ENCODE measurements at regions not wholly inside any gene's neighbourhood (a gene's known extent, or its start where the extent isn't known, plus 50 kb on each side); places are given as distances from the start of the nearest gene placed in this dataset.

DNA sequence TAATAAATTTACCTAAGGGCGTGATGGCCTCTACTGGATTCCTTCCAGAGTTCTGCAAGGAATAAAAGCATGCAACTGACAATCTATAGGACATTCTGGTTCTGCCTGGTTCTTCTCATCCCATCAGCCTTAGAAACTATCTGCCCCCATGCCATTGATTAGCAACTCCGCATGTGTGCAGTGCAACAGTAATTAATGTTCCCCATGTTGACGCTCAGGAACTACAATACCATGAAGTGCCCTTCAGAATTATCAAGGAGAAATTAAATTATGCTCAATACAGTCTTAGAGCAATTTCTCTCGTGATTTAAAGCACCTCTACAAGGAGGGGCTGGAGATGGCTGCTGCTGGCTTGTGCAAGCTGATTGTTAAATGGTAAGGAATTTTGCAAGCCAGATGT, 61.7 kb upstream of the MAP4K3 start:
- no peak overlapping the region for H2AFZ ChIP-seq
- no peaks in the 10 kb centered on the region for H3K36me3 ChIP-seq (ENCODE audit: low read depth)
- 86 to 92% methylated on average over 4 of the region's 4 CpGs for WGBS, 2 experiments (ENCODE audit: low coverage in 1 of 2, low lambda C conversion rate in 2 of 2, missing lambda C conversion rate in 2 of 2)
- DNase-seq: no peak
- no peak overlapping the region for H3K9ac ChIP-seq
- H3K9me3 ChIP-seq (ENCODE audit: low read depth): no peaks in the 10 kb centered on the region
- no peak overlapping the region for H3K27ac ChIP-seq
- H3K4me3 ChIP-seq: no peak overlapping the region
- no peaks in the 10 kb centered on the region for H4K20me1 ChIP-seq (ENCODE audit: insufficient read depth)
- H3K9me2 ChIP-seq (ENCODE audit: insufficient read depth): no peaks in the 10 kb centered on the region
- no peaks in the 10 kb centered on the region for H3K79me2 ChIP-seq (ENCODE audit: insufficient read depth)
- H3K4me2 ChIP-seq (ENCODE audit: unreplicated experiment): no peak overlapping the region
- H3K27me3 ChIP-seq (replicated peaks; ENCODE audit: insufficient read depth): no peaks in the 10 kb centered on the region
- H3F3A ChIP-seq (ENCODE audit: insufficient read depth): peaks cover 14% of the 10 kb centered on the region
- in situ Hi-C loops (cut with MboI): no loop called here
- no peak for TF ChIP-seq EZH2phosphoT487 (IDR thresholded peaks at IDR 0.05; ENCODE audit: insufficient read depth, low read depth)
- no peak for TF ChIP-seq EZH2 (IDR thresholded peaks at IDR 0.05; ENCODE audit: insufficient read depth, poor library complexity, severe bottlenecking)
- H3K4me1 ChIP-seq (ENCODE audit: insufficient read depth): peaks cover 41% of the 10 kb centered on the region

DNA sequence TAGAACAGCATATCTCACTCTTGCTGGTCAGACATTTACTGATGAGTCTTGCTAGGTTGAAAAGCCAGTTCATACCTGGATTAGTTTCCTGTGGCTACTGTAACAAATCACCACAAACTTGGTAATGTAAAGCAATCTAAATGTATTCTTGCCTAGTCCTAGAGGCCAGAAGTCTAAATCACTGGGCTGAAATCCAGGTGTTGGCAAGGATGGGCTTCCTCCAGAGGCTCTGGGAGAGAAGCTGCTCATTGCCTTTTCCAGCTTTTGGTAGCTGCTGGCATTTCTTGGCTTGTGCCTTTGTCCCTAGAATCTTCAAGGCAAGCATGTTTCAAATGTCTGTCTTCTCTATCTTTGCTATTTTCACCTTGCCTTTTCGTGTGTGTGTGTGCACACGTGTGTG, 62.3 kb upstream of the MAP4K3 start:
- Histone ChIP-seq H3K36me3 (ENCODE audit: low read depth) (no peaks in the 10 kb centered on the region), H3K4me1 (ENCODE audit: insufficient read depth) (peaks cover 45% of the 10 kb centered on the region), H3K79me2 (ENCODE audit: insufficient read depth) (no peaks in the 10 kb centered on the region), H3K9me2 (ENCODE audit: insufficient read depth) (no peaks in the 10 kb centered on the region), H3K9me3 (ENCODE audit: low read depth) (no peaks in the 10 kb centered on the region), H3F3A (ENCODE audit: insufficient read depth) (peaks cover 16% of the 10 kb centered on the region), H3K9ac (no peak overlapping the region), H3K27me3 (replicated peaks; ENCODE audit: insufficient read depth) (no peaks in the 10 kb centered on the region), H3K27ac (no peak overlapping the region), H2AFZ (no peak overlapping the region), H3K4me3 (no peak overlapping the region), H3K4me2 (ENCODE audit: unreplicated experiment) (no peak overlapping the region), H4K20me1 (ENCODE audit: insufficient read depth) (no peaks in the 10 kb centered on the region)
- 98 to 100% methylated on average over 2 of the region's 2 CpGs for WGBS, 2 experiments (ENCODE audit: low coverage in 1 of 2, low lambda C conversion rate in 2 of 2, missing lambda C conversion rate in 2 of 2)
- peak; percentile 54 for DNase-seq
- in situ Hi-C loops (cut with MboI): no loop called here
- TF ChIP-seq EZH2phosphoT487 (IDR thresholded peaks at IDR 0.05; ENCODE audit: insufficient read depth, low read depth): no peak
- no peak for TF ChIP-seq EZH2 (IDR thresholded peaks at IDR 0.05; ENCODE audit: insufficient read depth, poor library complexity, severe bottlenecking)

DNA sequence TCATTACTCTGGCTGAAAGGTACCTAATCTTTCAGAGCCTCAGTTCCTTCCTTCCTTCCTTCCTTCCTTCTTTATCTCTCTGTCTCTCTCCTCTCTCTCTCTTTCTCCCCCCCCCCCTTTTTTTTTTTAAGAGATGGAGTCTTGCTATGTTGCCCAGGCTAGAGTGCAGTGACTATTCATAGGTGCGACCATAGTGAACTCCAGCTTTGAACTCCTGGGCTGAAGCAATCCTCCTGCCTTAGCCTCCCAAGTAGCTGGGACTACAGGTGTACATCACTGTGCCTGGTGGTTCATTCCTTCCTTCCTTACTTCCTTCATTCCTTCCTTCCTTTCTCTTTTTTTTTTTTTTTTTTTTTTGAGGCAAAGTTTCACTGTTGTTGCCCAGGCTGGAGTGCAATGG, 64.3 kb upstream of the MAP4K3 start:
- 89 to 100% methylated on average over 1 of the region's 1 CpG for WGBS, 2 experiments (ENCODE audit: low coverage in 1 of 2, low lambda C conversion rate in 2 of 2, missing lambda C conversion rate in 2 of 2)
- Histone ChIP-seq H3K27ac (no peak overlapping the region), H3K4me1 (ENCODE audit: insufficient read depth) (peaks cover 51% of the 10 kb centered on the region), H3K36me3 (ENCODE audit: low read depth) (no peaks in the 10 kb centered on the region), H3K27me3 (replicated peaks; ENCODE audit: insufficient read depth) (no peaks in the 10 kb centered on the region), H3F3A (ENCODE audit: insufficient read depth) (peaks cover 10% of the 10 kb centered on the region), H3K9me3 (ENCODE audit: low read depth) (no peaks in the 10 kb centered on the region), H4K20me1 (ENCODE audit: insufficient read depth) (no peaks in the 10 kb centered on the region), H3K9ac (no peak overlapping the region), H3K9me2 (ENCODE audit: insufficient read depth) (no peaks in the 10 kb centered on the region), H2AFZ (no peak overlapping the region), H3K79me2 (ENCODE audit: insufficient read depth) (no peaks in the 10 kb centered on the region), H3K4me2 (ENCODE audit: unreplicated experiment) (no peak overlapping the region), H3K4me3 (no peak overlapping the region)
- no peak for TF ChIP-seq EZH2phosphoT487 (IDR thresholded peaks at IDR 0.05; ENCODE audit: insufficient read depth, low read depth)
- no peak for TF ChIP-seq EZH2 (IDR thresholded peaks at IDR 0.05; ENCODE audit: insufficient read depth, poor library complexity, severe bottlenecking)
- in situ Hi-C loops (cut with MboI): no loop called here
- no peak for DNase-seq

DNA sequence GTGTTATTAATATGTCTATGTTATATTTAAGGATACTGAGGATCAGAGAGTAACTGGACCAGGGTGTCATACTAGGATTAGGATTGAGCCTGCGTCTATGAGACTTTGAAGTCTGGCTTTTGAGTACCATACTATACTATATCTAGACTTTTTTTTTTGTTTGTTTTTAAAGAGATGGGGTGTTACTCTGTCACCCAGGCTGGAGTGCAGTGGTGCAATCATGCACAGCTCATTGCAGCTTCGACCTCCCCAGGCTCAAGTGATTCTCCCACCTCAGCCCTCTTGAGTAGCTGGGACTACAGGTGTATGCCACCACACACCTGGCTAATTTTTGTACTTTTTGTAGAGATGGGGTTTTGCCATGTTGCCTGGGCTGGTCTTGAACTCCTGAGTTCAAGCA, 66.2 kb upstream of the MAP4K3 start:
- 98 to 100% methylated on average over 2 of the region's 2 CpGs for WGBS, 2 experiments (ENCODE audit: low coverage in 1 of 2, low lambda C conversion rate in 2 of 2, missing lambda C conversion rate in 2 of 2)
- no peaks in the 10 kb centered on the region for H4K20me1 ChIP-seq (ENCODE audit: insufficient read depth)
- in situ Hi-C loops (cut with MboI): no loop called here

DNA sequence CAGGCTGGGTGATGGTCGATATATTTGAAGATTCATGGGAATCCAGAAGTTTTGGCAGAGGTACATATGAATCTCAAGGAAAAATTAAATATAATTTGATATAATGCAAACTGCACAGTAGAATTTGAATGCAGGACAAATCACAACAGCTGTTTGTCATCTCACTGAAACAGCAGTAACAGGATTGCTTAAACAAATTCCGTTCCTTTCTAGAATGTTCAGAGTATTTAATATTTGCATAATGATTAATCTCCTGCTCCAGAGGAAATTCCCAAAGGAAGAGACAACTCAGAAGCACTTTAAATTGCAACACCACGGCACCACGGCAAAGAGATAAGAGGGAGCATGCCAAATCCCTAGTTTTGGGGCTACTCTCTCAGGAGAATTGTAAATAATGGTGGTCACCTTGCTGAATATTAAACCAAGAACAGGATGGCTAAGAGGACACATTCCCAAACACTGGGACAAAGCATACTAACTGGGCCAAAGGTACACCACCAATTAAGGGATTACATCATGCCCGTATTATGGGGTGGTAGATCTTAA, 67.8 kb upstream of the MAP4K3 start:
- no peak for TF ChIP-seq EZH2 (IDR thresholded peaks at IDR 0.05; ENCODE audit: insufficient read depth, poor library complexity, severe bottlenecking)
- TF ChIP-seq EZH2phosphoT487 (IDR thresholded peaks at IDR 0.05; ENCODE audit: insufficient read depth, low read depth): no peak
- Histone ChIP-seq H3K27me3 (replicated peaks; ENCODE audit: insufficient read depth) (no peaks in the 10 kb centered on the region), H3K9me2 (ENCODE audit: insufficient read depth) (no peaks in the 10 kb centered on the region), H3K27ac (peak overlapping the region; percentile 43), H3K4me1 (ENCODE audit: insufficient read depth) (peaks cover 52% of the 10 kb centered on the region), H2AFZ (no peak overlapping the region), H3K4me2 (ENCODE audit: unreplicated experiment) (peak overlapping the region; percentile 60), H3K4me3 (peak overlapping the region; percentile 34), H3K79me2 (ENCODE audit: insufficient read depth) (no peaks in the 10 kb centered on the region), H4K20me1 (ENCODE audit: insufficient read depth) (no peaks in the 10 kb centered on the region), H3K9ac (peak overlapping the region; percentile 19; the same call in 1 of the 2 replicates), H3K9me3 (ENCODE audit: low read depth) (no peaks in the 10 kb centered on the region), H3K36me3 (ENCODE audit: low read depth) (no peaks in the 10 kb centered on the region), H3F3A (ENCODE audit: insufficient read depth) (peaks cover 10% of the 10 kb centered on the region)
- DNase-seq: peak; percentile 84
- WGBS, 2 experiments (ENCODE audit: low coverage in 1 of 2, low lambda C conversion rate in 2 of 2, missing lambda C conversion rate in 2 of 2): 10 to 11% methylated on average over 5 of the region's 5 CpGs
- in situ Hi-C loops (cut with MboI): no loop called here

More for the DNA sequence above, 66.2 kb upstream of the MAP4K3 start:
- Histone ChIP-seq H2AFZ (no peak overlapping the region), H3K4me1 (ENCODE audit: insufficient read depth) (peaks cover 55% of the 10 kb centered on the region), H3K79me2 (ENCODE audit: insufficient read depth) (no peaks in the 10 kb centered on the region), H3K9me3 (ENCODE audit: low read depth) (no peaks in the 10 kb centered on the region), H3K36me3 (ENCODE audit: low read depth) (no peaks in the 10 kb centered on the region), H3K27me3 (replicated peaks; ENCODE audit: insufficient read depth) (no peaks in the 10 kb centered on the region), H3K4me2 (ENCODE audit: unreplicated experiment) (no peak overlapping the region), H3K27ac (no peak overlapping the region), H3F3A (ENCODE audit: insufficient read depth) (peaks cover 10% of the 10 kb centered on the region), H3K4me3 (no peak overlapping the region), H3K9me2 (ENCODE audit: insufficient read depth) (no peaks in the 10 kb centered on the region), H3K9ac (no peak overlapping the region)
- DNase-seq: no peak
- TF ChIP-seq EZH2 (IDR thresholded peaks at IDR 0.05; ENCODE audit: insufficient read depth, poor library complexity, severe bottlenecking) (no peak), EZH2phosphoT487 (IDR thresholded peaks at IDR 0.05; ENCODE audit: insufficient read depth, low read depth) (no peak)

Measured in GM23248 (cell line).